ENCODE measurements at regions not wholly inside any gene's neighbourhood (a gene's known extent, or its start where the extent isn't known, plus 50 kb on each side); places are given as distances from the start of the nearest gene placed in this dataset.

DNA sequence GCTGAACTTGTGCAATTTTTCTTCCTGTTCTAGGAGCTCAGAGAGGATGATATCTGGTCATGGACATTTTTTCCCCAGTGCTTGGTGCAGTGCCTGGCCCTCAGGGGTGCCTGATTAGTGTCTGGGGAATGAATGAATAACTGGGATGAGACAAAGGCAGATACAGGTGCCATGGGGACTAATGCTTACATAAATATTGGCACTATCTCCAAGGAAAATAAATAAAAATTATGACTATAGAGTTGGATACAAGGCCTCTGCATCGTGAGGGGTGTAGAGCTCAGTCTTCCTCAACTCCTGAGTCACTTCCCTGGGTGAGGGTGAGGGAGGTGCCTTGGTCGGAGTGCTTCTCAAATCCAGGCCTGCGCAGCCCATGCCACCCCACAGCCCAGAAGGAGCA is 188.6 kb downstream of the KCNA5 start:
- TF ChIP-seq, protein P1, sequence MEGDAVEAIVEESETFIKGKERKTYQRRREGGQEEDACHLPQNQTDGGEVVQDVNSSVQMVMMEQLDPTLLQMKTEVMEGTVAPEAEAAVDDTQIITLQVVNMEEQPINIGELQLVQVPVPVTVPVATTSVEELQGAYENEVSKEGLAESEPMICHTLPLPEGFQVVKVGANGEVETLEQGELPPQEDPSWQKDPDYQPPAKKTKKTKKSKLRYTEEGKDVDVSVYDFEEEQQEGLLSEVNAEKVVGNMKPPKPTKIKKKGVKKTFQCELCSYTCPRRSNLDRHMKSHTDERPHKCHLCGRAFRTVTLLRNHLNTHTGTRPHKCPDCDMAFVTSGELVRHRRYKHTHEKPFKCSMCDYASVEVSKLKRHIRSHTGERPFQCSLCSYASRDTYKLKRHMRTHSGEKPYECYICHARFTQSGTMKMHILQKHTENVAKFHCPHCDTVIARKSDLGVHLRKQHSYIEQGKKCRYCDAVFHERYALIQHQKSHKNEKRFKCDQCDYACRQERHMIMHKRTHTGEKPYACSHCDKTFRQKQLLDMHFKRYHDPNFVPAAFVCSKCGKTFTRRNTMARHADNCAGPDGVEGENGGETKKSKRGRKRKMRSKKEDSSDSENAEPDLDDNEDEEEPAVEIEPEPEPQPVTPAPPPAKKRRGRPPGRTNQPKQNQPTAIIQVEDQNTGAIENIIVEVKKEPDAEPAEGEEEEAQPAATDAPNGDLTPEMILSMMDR (IDR thresholded peaks at IDR 0.05): no peak
- TF ChIP-seq POLR2AphosphoS5 (IDR thresholded peaks at IDR 0.05) (no peak), POLR2A (IDR thresholded peaks at IDR 0.05) (no peak)
